AG04449 (cell line): ENCODE measurements at regions not wholly inside any gene's neighbourhood (a gene's known extent, or its start where the extent isn't known, plus 50 kb on each side); places are given as distances from the start of the nearest gene placed in this dataset.
"Not testable (repeated sequence)": the region's sequence is repeated elsewhere in the genome, so short reads cannot be mapped to it uniquely, and the experiment has no call there.

ENCODE experiments used
- CTCF ChIA-PET: fragments of 350-600 bp; formaldehyde crosslinking; extraction: SDS; loops from one replicate; lab custom pipeline; 2021; ENCODE audit warnings: antibody characterized with exemption; lab: Yijun Ruan, JAX
- POLR2A ChIA-PET: fragments of 400-600, 350-600 bp; formaldehyde crosslinking; extraction: SDS; loops from one replicate; lab custom pipeline; 2020; ENCODE audit warnings: antibody characterized with exemption, inconsistent platforms; lab: Yijun Ruan, JAX
- DNase-seq: peaks from one replicate; pipeline ENCODE4 v3.0.0-alpha.2; 2010; ENCODE audit warnings: low read depth, low spot score
- H3K4me3 ChIP-seq: 2 replicates; pipeline ENCODE4 v1.5.1; 2011; ENCODE audit warnings: low read depth, mild to moderate bottlenecking, control low read depth, low read length
- TF ChIP-seq, protein P1 (sequence below): IDR thresholded peaks from one replicate; pipeline ENCODE4 v1.5.1; 2011; ENCODE audit warnings: mild to moderate bottlenecking, moderate library complexity, low read length, control low read depth, inconsistent platforms; ENCODE audit not compliant: insufficient read depth; ENCODE audit errors: missing control alignments

DNA sequence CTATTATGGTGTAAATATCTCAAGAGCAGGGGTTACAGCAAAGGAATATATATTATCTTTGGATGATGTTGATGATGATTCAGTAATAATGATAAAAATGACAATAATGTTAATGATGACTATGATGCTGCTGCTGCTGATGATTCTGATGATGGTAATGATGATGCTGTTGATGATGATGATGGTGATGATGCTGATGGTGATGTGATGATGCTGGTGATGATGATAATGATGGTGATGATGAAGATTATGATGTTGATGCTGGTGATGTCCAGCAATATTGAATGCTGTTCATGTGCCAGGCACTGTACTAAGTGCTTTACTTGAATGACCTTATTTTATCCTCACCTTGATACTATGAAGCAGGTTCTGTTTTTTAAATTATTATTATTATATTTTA is 226.0 kb upstream of the ANKH start:
- no peak overlapping the region for H3K4me3 ChIP-seq
- TF ChIP-seq, protein P1, sequence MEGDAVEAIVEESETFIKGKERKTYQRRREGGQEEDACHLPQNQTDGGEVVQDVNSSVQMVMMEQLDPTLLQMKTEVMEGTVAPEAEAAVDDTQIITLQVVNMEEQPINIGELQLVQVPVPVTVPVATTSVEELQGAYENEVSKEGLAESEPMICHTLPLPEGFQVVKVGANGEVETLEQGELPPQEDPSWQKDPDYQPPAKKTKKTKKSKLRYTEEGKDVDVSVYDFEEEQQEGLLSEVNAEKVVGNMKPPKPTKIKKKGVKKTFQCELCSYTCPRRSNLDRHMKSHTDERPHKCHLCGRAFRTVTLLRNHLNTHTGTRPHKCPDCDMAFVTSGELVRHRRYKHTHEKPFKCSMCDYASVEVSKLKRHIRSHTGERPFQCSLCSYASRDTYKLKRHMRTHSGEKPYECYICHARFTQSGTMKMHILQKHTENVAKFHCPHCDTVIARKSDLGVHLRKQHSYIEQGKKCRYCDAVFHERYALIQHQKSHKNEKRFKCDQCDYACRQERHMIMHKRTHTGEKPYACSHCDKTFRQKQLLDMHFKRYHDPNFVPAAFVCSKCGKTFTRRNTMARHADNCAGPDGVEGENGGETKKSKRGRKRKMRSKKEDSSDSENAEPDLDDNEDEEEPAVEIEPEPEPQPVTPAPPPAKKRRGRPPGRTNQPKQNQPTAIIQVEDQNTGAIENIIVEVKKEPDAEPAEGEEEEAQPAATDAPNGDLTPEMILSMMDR, result no peak
- DNase-seq, result no peak
- POLR2A ChIA-PET, result no interaction called here
- CTCF ChIA-PET, result no interaction called here

DNA sequence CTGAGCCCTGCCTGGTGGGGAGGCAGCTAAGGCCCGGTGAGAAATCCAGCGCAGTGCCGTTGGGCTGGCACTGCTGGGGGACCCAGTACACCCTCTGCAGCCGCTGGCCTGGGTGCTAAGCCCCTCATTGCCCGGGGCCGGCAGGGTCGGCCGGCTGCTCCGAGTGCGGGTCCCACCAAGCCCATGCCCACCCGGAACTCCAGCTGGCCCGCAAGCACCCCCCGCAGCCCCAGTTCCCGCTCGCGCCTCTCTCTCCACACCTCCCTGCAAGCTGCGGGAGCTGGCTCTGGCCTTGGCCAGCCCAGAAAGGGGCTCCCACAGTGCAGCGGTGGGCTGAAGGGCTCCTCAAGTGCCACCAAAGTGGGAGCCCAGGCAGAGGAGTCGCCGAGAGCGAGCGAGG is 225.1 kb upstream of the ANKH start:
- DNase-seq, POLR2A ChIA-PET, H3K4me3 ChIP-seq: not testable (repeated sequence)
- CTCF ChIA-PET, result interaction anchor here (1.6 kb wide), 1 partner anchor 9 kb away, joined by 4 read pairs; no protein-coding TSS in a partner anchor

DNA sequence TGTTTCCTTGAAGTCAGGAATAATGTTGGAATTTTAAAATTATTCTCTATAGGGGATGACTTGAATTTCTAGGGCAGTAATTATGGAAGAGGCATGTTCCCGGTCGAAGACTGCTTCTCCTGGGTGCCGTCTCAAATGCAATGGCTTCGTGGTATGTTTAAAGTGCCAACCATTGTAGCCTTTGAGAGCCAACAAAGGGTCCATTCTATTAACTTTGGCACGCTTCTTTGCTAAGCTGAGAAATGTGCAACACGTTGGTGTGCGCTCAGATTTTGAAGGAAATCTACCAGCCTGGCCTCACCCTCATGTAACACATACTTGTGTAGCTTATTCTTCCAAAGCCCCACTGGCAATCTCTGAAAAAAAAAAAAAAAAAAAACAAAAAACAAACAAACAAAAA is 221.2 kb upstream of the ANKH start:
- TF ChIP-seq, protein P1, result no peak
- ChIA-PET CTCF (interaction anchor here (1.7 kb wide), 1 partner anchor 11 kb away, joined by 10 read pairs; no protein-coding TSS in a partner anchor), POLR2A (no interaction called here)
- DNase-seq, result no peak
- H3K4me3 ChIP-seq, result no peak overlapping the region

DNA sequence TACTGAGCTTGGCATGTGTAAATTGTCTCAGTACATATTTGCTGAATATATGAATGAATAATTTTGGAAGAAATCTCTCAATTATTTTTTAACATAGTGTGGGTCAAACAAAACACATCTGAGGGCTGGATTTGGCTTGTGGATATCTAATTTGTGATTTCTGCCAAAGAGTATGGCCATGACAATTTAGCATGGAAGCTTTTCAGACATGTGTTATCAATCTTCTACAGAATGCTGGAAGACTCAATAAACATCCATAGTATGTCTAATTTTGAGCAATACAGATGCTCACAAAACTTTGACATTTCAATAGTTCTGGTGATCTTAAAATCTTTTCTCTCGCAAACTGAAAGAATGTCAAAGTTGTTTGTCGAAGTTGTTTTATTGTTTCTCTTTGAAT is 214.1 kb upstream of the ANKH start:
- ChIA-PET CTCF (interaction anchor here (1.2 kb wide), 1 partner anchor 21 kb away, joined by 4 read pairs; no protein-coding TSS in a partner anchor), POLR2A (no interaction called here)
- DNase-seq, result no peak
- TF ChIP-seq, protein P1, result no peak
- no peak overlapping the region for H3K4me3 ChIP-seq

DNA sequence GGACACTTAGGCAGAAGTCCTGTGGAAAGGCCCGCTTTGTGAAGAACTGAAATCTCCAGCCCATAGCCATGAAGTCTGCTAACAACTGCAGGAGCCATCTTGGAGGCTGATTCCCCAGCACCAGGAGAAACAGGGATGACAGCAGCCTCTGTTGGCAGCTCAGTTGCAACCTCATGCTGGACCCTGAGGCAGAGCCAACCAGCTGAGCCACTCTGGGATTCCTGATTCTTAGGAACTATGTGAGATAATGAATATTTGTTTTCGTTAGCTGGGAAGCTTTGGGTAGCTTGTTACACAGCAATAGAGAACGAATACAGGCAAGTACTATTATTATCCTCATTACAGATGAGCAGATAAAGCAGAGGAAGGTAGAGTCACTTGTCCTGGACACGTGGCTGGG is 210.5 kb upstream of the ANKH start:
- TF ChIP-seq, protein P1, result no peak
- no peak overlapping the region for H3K4me3 ChIP-seq
- ChIA-PET POLR2A (no interaction called here), CTCF (interaction anchor here (0.6 to 1.5 kb wide), 2 partner anchors 26 to 396 kb away, joined by 3 read pairs; no protein-coding TSS in a partner anchor)
- DNase-seq, result no peak

DNA sequence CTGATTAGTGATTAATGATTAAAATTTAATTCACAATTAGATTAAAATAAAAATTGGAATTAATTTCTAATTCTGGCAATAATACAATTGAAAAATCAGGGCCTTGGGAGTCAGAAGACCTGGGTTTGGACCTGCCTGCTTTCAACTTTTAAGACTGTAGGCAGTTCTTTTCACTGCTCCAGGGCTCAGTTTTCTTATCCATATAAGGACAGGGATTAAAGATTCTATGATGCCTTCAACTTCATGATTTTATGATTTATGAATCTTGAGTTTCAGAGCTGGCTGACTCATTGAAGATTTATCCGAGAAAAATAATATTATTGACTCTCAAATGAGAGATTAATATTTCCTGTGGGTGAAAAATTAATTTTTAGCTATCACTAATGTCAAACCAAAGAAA is 208.6 kb upstream of the ANKH start:
- CTCF ChIA-PET, result interaction anchor here (0.6 to 2.3 kb wide), 2 partner anchors 26 to 394 kb away, joined by 3 to 6 read pairs; no protein-coding TSS in a partner anchor
- TF ChIP-seq, protein P1, result no peak
- POLR2A ChIA-PET, result no interaction called here
- DNase-seq, result no peak
- H3K4me3 ChIP-seq, result no peak overlapping the region

DNA sequence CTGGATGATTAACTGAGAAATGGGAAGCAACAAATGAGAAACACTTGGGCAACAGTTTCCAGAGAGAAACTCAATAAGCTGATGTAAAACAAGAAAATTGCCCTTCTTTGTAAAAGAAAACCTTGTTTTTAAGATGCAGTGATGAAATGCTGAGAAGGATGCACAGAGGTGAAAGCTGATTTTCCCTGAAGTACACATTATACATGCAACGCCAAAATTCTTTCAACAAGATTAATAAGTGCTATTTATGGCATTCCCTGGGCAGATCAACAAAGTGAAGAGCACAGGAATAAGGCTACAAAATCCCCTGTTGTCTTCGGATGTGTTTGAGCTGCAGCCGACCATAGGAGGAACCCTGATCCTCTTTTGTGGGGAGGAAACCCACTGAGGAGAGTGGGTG is 208.0 kb upstream of the ANKH start:
- CTCF ChIA-PET, result interaction anchor here (0.8 to 2.3 kb wide), 2 partner anchors 26 to 36 kb away, joined by 3 to 6 read pairs; no protein-coding TSS in a partner anchor
- POLR2A ChIA-PET, result no interaction called here
- TF ChIP-seq, protein P1, result no peak

More for the DNA sequence above, 208.0 kb upstream of the ANKH start:
- no peak for DNase-seq
- H3K4me3 ChIP-seq, result no peak overlapping the region
